HEK293 (cell line): ENCODE measurements at regions not wholly inside any gene's neighbourhood (a gene's known extent, or its start where the extent isn't known, plus 50 kb on each side); places are given as distances from the start of the nearest gene placed in this dataset.

Source experiments
- HOXA7 ChIP-seq: sonication (generic); formaldehyde crosslinking; IDR thresholded peaks from 2 replicates; pipeline ENCODE4 v1.8.1; 2022; ENCODE audit warnings: missing genetic modification reagents, borderline replicate concordance
- SCRT1 ChIP-seq: fragments of 450-650 bp; formaldehyde crosslinking; IDR thresholded peaks from 2 replicates; pipeline ENCODE4 v1.5.1; 2016; ENCODE audit warnings: missing biosample characterization, missing genetic modification characterization, borderline replicate concordance
- SCRT2 ChIP-seq: fragments of 450-650 bp; formaldehyde crosslinking; IDR thresholded peaks from 2 replicates; pipeline ENCODE4 v1.5.1; 2016; ENCODE audit warnings: missing biosample characterization, missing genetic modification characterization
- ZNF791 ChIP-seq: fragments of 450-650 bp; formaldehyde crosslinking; IDR thresholded peaks from 2 replicates; pipeline ENCODE4 v1.5.1; 2016; ENCODE audit warnings: missing biosample characterization, missing genetic modification characterization
- TF ChIP-seq, protein P1 (sequence below): fragments of 450-650 bp; formaldehyde crosslinking; IDR thresholded peaks from 2 replicates; pipeline ENCODE4 v1.5.1; 2016; ENCODE audit warnings: missing biosample characterization, missing genetic modification characterization

DNA sequence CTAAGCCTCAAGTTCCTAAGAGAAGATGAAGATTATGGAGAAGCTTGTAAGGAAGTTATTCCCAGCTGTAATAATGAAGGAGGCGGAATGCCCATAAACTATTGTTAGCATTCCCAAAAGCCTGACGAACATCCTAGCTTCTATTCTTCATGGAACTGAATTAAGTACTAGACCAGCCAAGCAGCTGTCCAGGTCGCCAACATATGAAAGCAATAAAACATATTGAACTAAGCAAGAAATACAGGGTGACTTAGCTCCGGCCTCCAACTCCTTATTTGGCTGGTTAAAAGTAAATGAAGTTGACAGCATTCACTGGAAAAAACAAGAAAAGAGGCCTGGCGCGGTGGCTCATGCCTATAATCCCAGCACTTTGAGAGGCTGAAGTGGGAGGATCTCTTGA, 174.0 kb upstream of the TPM1 start:
- TF ChIP-seq HOXA7 (CRISPR knock-in tag) = no peak
- TF ChIP-seq SCRT1 (tag by site-specific recombination) = no peak
- TF ChIP-seq SCRT2 (tag by site-specific recombination) = no peak
- TF ChIP-seq, protein P1, sequence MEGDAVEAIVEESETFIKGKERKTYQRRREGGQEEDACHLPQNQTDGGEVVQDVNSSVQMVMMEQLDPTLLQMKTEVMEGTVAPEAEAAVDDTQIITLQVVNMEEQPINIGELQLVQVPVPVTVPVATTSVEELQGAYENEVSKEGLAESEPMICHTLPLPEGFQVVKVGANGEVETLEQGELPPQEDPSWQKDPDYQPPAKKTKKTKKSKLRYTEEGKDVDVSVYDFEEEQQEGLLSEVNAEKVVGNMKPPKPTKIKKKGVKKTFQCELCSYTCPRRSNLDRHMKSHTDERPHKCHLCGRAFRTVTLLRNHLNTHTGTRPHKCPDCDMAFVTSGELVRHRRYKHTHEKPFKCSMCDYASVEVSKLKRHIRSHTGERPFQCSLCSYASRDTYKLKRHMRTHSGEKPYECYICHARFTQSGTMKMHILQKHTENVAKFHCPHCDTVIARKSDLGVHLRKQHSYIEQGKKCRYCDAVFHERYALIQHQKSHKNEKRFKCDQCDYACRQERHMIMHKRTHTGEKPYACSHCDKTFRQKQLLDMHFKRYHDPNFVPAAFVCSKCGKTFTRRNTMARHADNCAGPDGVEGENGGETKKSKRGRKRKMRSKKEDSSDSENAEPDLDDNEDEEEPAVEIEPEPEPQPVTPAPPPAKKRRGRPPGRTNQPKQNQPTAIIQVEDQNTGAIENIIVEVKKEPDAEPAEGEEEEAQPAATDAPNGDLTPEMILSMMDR = no peak
- no peak for TF ChIP-seq ZNF791
